Loucy (cell line): ENCODE measurements at regions not wholly inside any gene's neighbourhood (a gene's known extent, or its start where the extent isn't known, plus 50 kb on each side); places are given as distances from the start of the nearest gene placed in this dataset.

Experiments
- EZH2phosphoT487 ChIP-seq: fragments of 200-600 bp; IDR thresholded peaks from 2 replicates; pipeline ENCODE4 v1.6.1; 2018; ENCODE audit warnings: antibody characterized with exemption, mild to moderate bottlenecking, moderate library complexity, borderline replicate concordance
- TF ChIP-seq, protein P1 (sequence below): fragments of 200-600 bp; sonication (generic); conservative IDR thresholded peaks from 2 replicates; pipeline ENCODE4 v1.5.1; 2014; ENCODE audit warnings: mild to moderate bottlenecking, antibody characterized with exemption, low read length

DNA sequence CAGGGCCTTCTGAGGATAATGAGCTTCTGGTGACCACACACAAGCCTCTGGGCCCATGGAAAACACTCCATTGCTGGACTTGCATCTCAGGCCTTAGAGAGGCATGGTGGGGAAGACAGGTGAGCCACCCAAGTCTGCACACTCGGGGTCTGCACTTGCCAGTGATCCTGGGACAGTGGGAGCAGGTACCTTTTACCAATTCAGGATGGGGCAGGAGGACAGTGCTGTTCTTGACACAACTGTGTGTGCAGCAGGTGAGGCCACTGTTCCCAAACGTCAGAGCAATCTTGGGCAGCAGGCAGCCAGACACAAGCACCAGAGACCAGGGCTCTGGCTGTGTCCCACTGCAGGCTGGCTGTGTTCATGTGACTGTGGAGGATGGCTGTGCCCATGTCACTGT, 221.3 kb downstream of the ERMARD start:
- TF ChIP-seq, protein P1, sequence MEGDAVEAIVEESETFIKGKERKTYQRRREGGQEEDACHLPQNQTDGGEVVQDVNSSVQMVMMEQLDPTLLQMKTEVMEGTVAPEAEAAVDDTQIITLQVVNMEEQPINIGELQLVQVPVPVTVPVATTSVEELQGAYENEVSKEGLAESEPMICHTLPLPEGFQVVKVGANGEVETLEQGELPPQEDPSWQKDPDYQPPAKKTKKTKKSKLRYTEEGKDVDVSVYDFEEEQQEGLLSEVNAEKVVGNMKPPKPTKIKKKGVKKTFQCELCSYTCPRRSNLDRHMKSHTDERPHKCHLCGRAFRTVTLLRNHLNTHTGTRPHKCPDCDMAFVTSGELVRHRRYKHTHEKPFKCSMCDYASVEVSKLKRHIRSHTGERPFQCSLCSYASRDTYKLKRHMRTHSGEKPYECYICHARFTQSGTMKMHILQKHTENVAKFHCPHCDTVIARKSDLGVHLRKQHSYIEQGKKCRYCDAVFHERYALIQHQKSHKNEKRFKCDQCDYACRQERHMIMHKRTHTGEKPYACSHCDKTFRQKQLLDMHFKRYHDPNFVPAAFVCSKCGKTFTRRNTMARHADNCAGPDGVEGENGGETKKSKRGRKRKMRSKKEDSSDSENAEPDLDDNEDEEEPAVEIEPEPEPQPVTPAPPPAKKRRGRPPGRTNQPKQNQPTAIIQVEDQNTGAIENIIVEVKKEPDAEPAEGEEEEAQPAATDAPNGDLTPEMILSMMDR = no peak
- no peak for TF ChIP-seq EZH2phosphoT487
